ENCODE measurements at regions not wholly inside any gene's neighbourhood (a gene's known extent, or its start where the extent isn't known, plus 50 kb on each side); places are given as distances from the start of the nearest gene placed in this dataset.

GRCh38 chr3:176491084-176491483 is 706.2 kb downstream of the TBL1XR1 start:
- no peak for DNase-seq (ENCODE audit: low read depth in 1 of 2, low spot score in 1 of 2)
- no peak overlapping the region for H3K4me3 ChIP-seq (replicated peaks; ENCODE audit: insufficient read depth, low read length)
- H3K27ac ChIP-seq (replicated peaks), result no peak overlapping the region
- no peaks in the 10 kb centered on the region for H3K27me3 ChIP-seq (ENCODE audit: insufficient read depth, poor library complexity, severe bottlenecking)
- TF ChIP-seq, protein P1, sequence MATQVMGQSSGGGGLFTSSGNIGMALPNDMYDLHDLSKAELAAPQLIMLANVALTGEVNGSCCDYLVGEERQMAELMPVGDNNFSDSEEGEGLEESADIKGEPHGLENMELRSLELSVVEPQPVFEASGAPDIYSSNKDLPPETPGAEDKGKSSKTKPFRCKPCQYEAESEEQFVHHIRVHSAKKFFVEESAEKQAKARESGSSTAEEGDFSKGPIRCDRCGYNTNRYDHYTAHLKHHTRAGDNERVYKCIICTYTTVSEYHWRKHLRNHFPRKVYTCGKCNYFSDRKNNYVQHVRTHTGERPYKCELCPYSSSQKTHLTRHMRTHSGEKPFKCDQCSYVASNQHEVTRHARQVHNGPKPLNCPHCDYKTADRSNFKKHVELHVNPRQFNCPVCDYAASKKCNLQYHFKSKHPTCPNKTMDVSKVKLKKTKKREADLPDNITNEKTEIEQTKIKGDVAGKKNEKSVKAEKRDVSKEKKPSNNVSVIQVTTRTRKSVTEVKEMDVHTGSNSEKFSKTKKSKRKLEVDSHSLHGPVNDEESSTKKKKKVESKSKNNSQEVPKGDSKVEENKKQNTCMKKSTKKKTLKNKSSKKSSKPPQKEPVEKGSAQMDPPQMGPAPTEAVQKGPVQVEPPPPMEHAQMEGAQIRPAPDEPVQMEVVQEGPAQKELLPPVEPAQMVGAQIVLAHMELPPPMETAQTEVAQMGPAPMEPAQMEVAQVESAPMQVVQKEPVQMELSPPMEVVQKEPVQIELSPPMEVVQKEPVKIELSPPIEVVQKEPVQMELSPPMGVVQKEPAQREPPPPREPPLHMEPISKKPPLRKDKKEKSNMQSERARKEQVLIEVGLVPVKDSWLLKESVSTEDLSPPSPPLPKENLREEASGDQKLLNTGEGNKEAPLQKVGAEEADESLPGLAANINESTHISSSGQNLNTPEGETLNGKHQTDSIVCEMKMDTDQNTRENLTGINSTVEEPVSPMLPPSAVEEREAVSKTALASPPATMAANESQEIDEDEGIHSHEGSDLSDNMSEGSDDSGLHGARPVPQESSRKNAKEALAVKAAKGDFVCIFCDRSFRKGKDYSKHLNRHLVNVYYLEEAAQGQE (IDR thresholded peaks at IDR 0.05; ENCODE audit: insufficient replicate concordance, low read depth), result no peak
- TF ChIP-seq POLR2AphosphoS5 (IDR thresholded peaks at IDR 0.05; ENCODE audit: low read depth) (no peak), GABPA (IDR thresholded peaks at IDR 0.05; ENCODE audit: low read depth) (no peak)

DNA sequence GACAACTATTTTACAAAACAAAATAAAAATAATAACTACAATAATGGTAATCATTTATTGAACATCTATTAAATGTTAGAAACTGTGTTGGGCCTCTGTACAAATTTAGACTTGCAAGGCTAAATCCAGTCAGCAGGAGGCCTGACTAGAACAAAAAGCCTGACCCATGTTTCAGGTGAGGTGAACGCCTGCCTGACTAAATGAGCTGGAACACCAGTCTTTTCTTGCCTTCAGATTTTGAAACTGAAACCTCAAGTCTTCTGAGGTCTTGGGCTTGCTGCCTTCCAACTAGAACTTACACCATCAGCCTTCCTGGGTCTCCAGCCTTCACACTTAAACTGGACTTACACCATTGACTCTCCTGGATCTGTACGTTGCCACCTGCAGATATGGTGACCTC is 706.9 kb downstream of the TBL1XR1 start:
- TF ChIP-seq, protein P2, sequence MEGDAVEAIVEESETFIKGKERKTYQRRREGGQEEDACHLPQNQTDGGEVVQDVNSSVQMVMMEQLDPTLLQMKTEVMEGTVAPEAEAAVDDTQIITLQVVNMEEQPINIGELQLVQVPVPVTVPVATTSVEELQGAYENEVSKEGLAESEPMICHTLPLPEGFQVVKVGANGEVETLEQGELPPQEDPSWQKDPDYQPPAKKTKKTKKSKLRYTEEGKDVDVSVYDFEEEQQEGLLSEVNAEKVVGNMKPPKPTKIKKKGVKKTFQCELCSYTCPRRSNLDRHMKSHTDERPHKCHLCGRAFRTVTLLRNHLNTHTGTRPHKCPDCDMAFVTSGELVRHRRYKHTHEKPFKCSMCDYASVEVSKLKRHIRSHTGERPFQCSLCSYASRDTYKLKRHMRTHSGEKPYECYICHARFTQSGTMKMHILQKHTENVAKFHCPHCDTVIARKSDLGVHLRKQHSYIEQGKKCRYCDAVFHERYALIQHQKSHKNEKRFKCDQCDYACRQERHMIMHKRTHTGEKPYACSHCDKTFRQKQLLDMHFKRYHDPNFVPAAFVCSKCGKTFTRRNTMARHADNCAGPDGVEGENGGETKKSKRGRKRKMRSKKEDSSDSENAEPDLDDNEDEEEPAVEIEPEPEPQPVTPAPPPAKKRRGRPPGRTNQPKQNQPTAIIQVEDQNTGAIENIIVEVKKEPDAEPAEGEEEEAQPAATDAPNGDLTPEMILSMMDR (IDR thresholded peaks at IDR 0.05; ENCODE audit: insufficient read depth, low read length), result no peak
- TF ChIP-seq GABPA (IDR thresholded peaks at IDR 0.05; ENCODE audit: low read depth) (no peak), SPI1 (IDR thresholded peaks at IDR 0.05; ENCODE audit: borderline replicate concordance, low read depth) (no peak), POLR2AphosphoS5 (IDR thresholded peaks at IDR 0.05; ENCODE audit: low read depth) (no peak)
- TF ChIP-seq, protein P1 (IDR thresholded peaks at IDR 0.05; ENCODE audit: insufficient replicate concordance, low read depth), result no peak
- Histone ChIP-seq H3K27me3 (ENCODE audit: insufficient read depth, poor library complexity, severe bottlenecking) (no peaks in the 10 kb centered on the region), H3K4me3 (replicated peaks; ENCODE audit: insufficient read depth, low read length) (no peak overlapping the region), H3K27ac (replicated peaks) (no peak overlapping the region)
- DNase-seq (ENCODE audit: low read depth in 1 of 2, low spot score in 1 of 2), result no peak

DNA sequence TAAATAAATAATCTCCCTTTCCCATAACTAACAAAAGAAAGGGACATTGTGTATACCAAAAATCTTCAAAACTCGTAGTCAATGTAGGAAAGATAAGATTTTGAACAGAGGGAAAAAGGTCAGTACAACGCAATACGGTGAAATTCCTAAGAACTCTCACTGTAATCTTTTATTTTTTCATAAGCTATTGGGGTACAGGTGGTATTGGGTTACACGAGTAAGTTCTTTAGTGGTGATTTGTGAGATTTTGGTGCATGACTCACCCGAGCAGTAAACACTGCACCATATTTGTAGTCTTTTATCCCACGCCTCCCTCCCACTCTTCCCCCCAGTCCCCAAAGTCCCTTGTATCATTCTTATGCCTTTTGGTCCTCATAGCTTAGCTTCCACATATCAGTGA is 718.0 kb downstream of the TBL1XR1 start:
- Histone ChIP-seq H3K4me3 (replicated peaks; ENCODE audit: insufficient read depth, low read length) (no peak overlapping the region), H3K27me3 (ENCODE audit: insufficient read depth, poor library complexity, severe bottlenecking) (no peaks in the 10 kb centered on the region), H3K27ac (replicated peaks) (no peak overlapping the region)
- no peak for DNase-seq (ENCODE audit: low read depth in 1 of 2, low spot score in 1 of 2)
- TF ChIP-seq GABPA (IDR thresholded peaks at IDR 0.05; ENCODE audit: low read depth), result no peak
- TF ChIP-seq, protein P1 (IDR thresholded peaks at IDR 0.05; ENCODE audit: insufficient replicate concordance, low read depth), result no peak
- TF ChIP-seq, protein P2 (IDR thresholded peaks at IDR 0.05; ENCODE audit: insufficient read depth, low read length), result no peak
- no peak for TF ChIP-seq POLR2AphosphoS5 (IDR thresholded peaks at IDR 0.05; ENCODE audit: low read depth)
- no peak for TF ChIP-seq SPI1 (IDR thresholded peaks at IDR 0.05; ENCODE audit: borderline replicate concordance, low read depth)
